GM12801 (cell line): ENCODE measurements at regions not wholly inside any gene's neighbourhood (a gene's known extent, or its start where the extent isn't known, plus 50 kb on each side); places are given as distances from the start of the nearest gene placed in this dataset.

ENCODE experiments used
- CTCF ChIP-seq: IDR thresholded peaks from one replicate; pipeline ENCODE4 v1.5.1; 2011; ENCODE audit warnings: control low read depth; ENCODE audit not compliant: insufficient read length; ENCODE audit errors: extremely low read depth

GRCh38 chr2:204175552-204176271 is 239.1 kb downstream of the ICOS start:
- TF ChIP-seq CTCF = no peak

- no peak for TF ChIP-seq CTCF
Measured at GRCh38 chr2:204176306-204176705, 239.7 kb downstream of the ICOS start.

GRCh38 chr2:204177251-204177976 is 240.9 kb downstream of the ICOS start:
- no peak for TF ChIP-seq CTCF

- TF ChIP-seq CTCF = no peak
Measured at GRCh38 chr2:204177977-204178522, 241.5 kb downstream of the ICOS start.

- no peak for TF ChIP-seq CTCF
Measured at GRCh38 chr2:204180649-204181048, 244.1 kb downstream of the ICOS start.

GRCh38 chr2:204183608-204184007 is 247.0 kb downstream of the ICOS start:
- no peak for TF ChIP-seq CTCF

- no peak for TF ChIP-seq CTCF
Measured at GRCh38 chr2:204184226-204184625, 247.7 kb downstream of the ICOS start.
